GM19438 (cell line): ENCODE measurements at regions not wholly inside any gene's neighbourhood (a gene's known extent, or its start where the extent isn't known, plus 50 kb on each side); places are given as distances from the start of the nearest gene placed in this dataset.

Source experiments
- ATAC-seq: cut with Tn5 transposase; IDR thresholded peaks from one replicate; pipeline ENCODE4 v1.9.1; 2021; ENCODE audit warnings: low read depth; ENCODE audit not compliant: unreplicated experiment

- ATAC-seq, result no peak
These were observed 127.6 kb upstream of the CHST15 start for GRCh38 chr10:124220971-124221355.

DNA sequence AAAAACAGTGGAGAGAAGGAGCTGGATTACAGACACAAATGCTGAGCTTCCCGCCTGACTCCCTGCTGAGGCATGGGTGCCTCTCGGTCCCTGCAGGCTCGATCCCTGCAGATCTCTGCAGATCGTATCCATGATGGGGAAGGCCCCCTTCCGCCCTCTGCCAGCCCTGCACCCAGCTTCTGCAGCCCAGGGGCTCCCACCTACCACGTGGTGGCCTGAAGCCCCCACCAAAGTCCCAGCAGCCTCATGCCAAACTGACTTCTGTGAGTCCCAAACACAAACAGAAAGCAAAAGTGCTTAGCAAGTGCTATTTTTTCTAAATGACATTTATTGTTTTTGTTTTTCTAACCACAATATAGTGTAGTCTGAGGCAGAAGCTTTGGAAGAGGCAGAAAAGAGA is 127.1 kb upstream of the CHST15 start:
- ATAC-seq, result no peak

GRCh38 chr10:124219655-124220054 is 126.3 kb upstream of the CHST15 start:
- ATAC-seq, result no peak

DNA sequence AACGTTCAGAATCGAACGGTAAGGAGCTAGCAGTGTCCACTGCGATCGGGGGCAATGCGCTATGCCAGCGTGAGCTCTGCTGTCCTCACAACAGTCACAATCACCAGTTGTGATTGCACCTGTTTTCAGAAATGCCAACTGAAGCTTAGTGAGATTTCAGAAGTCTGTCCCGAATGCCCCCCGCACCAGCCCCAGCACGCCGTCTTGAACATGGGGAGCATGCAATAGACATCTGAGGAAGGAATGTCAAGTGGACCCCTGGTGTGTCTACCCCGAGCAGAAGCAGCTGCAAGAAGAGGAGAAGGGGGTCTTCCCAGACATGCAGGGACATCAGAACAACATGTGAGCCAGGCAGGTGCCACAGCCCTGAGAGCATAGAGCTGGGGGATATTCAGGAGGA is 125.7 kb upstream of the CHST15 start:
- no peak for ATAC-seq

- no peak for ATAC-seq
These were observed 124.8 kb upstream of the CHST15 start for GRCh38 chr10:124217906-124218804.

DNA sequence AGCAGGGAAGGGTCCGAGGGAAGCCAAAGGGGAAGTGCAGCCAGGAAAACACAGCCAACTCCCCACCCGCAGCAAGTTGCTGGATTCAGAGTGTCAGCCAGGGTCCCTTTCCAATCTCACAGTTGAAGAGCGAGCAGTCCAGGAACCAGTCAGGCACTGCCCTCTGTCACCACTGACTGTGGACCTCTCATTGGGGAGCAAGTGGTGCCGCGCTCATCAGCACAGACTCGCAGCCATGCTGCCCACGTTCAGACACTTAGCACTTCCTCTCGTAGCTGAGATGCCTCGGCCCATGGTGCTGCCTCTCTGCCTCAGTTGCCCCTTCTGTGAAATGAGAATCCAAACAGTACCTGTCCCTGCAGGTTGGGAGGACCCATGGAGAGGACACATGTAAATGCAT is 123.6 kb upstream of the CHST15 start:
- ATAC-seq, result no peak

DNA sequence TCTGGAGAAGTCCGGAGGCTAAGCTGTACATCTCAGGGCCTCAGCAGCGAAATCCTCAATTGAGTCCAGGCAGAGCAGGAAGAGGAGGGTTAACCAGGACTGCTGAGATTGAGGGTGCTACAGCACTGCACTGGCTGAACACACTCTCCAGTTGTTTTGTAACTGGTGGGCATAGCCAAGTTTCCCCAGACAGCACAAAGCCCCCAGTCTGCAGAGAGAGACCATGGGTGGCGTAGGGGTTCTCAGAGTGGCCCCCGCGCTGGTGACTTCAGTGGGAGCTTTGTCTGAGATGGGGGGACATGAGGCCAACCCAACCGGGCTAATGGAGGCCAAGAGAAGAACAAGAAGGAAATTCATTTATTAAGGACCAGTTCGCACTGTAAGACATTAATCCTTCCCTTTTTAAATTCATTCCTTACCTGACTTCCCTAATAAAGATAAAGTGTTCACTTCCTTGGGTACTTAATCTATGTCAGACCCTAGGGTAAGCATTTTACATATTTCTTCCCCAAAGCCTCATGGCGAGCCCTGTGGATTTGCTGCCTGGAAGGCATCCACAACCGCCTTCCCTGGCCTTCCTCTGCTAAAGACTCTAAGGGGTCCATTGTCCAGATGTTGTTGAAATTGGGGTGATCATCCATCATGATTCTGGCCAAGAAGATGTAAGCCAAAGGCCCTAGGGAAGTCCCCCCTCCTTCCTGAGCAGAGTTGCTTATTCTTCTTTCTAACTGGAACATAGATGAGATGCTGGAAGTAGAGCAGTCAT is 121.4 kb upstream of the CHST15 start:
- ATAC-seq, result no peak

DNA sequence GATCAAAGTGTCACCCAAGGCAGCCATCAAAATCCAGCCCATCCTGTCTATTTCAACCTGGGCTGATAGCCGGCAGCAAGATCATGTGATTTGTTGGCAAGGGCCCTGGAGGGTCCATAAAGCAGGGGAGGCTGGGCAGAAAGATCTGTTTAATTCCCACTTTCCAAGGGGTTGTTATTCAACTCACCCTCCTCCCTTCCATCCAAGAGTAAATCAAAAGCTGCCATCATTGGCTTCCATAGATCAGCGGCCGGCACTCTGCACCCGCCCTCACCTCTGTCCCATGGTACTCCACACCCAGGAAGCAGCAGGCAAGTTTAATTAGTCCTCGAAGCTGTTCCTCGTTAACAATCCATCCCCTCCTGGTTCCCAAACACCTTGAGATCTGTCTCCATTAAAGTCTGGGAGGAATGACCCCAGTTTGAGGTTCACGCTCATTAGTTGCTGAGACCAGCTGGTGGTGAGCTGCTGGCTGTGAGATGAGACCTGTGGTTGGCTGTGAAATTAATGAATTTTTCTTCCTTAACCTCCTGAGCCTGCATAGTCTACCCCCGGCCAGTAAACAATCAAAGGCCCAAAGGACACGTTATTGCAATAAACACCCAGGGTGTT is 120.6 kb upstream of the CHST15 start:
- ATAC-seq, result no peak

GRCh38 chr10:124213471-124213870 is 120.1 kb upstream of the CHST15 start:
- no peak for ATAC-seq

- no peak for ATAC-seq
These were observed 119.3 kb upstream of the CHST15 start for GRCh38 chr10:124212702-124213101.

DNA sequence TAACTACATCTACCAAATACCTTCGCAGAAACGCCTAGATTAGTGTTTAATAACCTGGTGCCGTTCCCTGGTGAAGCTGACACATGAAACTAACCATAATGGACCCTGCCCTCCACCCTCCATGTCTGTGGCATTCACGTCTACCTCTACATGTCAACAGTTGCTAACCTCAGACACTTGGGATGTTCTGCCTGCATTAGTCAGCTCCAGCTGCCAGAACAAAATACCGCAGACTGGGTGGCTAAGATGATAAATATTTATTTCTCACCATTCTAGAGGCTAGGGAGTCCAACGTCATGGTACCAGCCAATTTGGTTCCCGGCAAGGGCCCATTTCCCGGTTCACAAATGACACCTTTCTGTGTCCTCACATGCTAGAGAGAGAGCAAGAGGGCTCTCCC is 118.5 kb upstream of the CHST15 start:
- ATAC-seq, result no peak

DNA sequence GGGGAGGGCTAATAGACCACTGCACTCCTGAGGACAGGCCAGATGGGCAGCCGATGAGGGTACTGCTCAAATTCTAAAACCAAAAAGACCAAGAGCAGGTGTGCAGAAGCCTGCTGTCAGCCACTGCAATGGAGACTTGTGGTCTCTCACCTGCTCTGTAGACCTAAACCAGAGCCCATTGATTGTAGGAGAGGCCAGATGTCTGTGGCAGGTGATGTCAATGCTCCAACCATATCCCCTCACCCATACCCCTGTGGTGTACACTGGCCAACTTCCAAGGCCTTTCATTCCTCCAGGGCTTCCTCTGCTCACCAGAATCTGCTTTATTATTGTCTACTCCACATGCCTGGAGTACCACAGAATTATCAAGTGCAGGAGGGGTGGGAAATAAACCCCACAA is 116.9 kb upstream of the CHST15 start:
- no peak for ATAC-seq

- ATAC-seq, result no peak
These were observed 114.0 kb upstream of the CHST15 start for GRCh38 chr10:124207391-124207790.

DNA sequence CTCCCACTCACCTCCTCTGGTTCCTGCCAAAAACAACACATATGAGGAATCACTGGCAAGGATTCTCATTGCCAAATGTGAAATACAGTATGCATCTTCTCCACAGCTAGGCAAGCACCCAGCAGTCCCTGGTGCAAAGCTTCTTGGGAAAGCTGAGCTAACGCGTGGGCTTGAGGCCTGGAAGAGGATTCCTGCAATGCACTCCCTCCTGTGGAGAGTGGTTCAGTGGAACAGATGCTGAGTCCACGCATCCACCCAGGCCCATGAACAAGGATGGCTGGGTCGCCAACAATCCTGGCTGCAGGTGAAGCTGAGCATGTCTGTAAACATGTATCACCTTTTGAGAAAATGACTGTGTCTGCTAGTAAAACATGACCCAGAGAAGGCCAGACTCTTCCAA is 113.2 kb upstream of the CHST15 start:
- ATAC-seq, result no peak

- ATAC-seq, result no peak
These were observed 112.0 kb upstream of the CHST15 start for GRCh38 chr10:124205432-124205831.

DNA sequence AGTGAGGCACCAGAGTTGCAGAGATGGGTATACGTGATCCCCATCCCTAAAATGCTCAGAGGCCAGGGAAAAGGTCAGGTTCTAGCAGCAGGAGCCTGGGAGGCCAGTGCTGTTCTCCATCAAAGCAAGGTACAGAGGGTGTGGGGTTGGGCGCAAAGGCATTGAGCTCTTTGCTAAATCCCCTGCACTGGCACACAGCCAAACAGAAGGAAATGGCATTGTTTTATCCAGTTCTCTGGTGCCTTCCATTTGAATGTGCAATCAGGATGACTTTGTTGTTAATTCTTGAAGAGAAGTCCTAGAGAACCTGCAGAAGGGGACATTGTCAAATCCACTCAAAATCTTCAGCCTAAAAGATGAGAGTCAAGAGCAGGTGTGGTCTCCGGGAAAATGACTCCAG is 111.3 kb upstream of the CHST15 start:
- no peak for ATAC-seq

DNA sequence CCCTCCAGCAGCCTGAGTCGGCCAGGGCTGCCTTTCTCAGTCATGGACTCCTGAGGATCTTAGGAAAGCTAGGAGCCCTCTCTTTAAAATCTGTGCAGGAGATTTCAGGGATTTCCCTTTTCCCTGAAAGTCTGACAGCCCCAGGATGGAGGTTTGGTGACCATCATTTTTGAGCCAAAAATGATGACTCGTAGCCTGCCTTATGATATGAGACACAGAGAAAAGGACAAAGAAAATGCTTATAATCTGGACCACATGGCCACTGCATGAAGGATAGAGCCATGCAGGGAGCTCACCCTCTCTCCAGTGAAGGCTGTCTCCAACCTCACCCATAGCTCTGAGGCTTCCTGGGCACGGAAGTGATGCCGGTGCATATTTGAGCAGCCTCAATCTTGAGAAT is 106.6 kb upstream of the CHST15 start:
- no peak for ATAC-seq

DNA sequence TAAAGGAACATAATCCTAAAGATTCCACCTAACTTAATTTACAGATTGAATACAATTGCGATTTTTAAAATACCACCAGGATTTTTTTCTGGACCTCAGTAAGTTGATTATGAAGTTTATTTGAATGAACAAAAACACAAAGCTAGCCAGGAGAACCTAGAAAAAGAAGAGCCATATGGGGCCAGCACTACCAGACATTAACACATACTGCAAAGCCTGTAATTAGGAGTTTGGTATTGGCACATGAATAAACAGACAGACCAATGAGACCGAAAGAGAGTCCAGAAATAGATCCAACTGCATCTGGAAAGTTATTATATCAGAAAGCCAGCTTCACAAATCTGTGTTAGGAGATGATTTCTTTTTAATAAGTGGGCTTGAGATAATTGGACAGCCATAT is 105.5 kb upstream of the CHST15 start:
- no peak for ATAC-seq

- no peak for ATAC-seq
These were observed 104.7 kb upstream of the CHST15 start for GRCh38 chr10:124198125-124198501.

DNA sequence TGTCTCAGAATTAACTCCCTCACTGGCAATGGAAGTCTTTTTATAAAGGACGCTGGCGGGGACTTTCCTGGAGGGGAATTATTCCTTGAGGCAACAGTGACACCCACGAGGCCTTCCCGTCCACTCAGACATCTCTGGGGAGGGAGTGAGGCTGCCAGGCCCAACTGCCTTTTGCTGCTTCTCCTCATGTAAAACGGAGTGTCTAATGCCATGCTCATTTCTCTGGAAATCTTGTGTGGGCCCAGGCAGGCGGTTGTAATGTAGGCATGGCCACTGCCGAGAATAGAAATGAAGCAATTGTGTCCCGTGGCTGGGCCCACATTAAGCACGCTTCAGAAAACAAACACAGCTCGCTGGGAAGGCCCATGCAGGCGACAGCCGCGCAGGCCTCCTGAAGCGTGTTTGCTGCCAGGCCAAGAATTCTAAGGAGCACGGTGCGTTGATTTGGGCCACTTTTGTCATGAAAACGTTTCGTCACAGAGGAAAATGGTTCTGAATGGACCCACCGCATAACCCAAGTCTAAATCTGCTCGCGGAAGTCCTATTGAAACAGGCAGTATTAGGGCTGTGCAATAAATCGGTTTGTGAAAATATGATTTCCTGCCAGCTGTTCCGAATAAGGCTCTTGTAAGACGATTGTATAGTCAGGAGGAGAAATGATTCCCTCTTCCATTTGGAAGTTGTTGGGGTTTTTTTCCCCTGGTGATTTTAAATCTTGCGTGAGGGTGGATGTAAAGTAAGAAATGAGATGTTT is 104.2 kb upstream of the CHST15 start:
- ATAC-seq, result no peak

GRCh38 chr10:124196659-124197058 is 103.3 kb upstream of the CHST15 start:
- ATAC-seq, result peak; percentile 57
